ENCODE measurements at regions not wholly inside any gene's neighbourhood (a gene's known extent, or its start where the extent isn't known, plus 50 kb on each side); places are given as distances from the start of the nearest gene placed in this dataset.

- no peak for DNase-seq (ENCODE audit: low spot score)
These were observed 176.9 kb upstream of the CD180 start for GRCh38 chr5:67373518-67373917.

- DNase-seq (ENCODE audit: low spot score): no peak
These were observed 176.3 kb upstream of the CD180 start for GRCh38 chr5:67372887-67373286.

GRCh38 chr5:67371924-67372323 is 175.3 kb upstream of the CD180 start:
- no peak for DNase-seq (ENCODE audit: low spot score)

- no peak for DNase-seq (ENCODE audit: low spot score)
These were observed 170.2 kb upstream of the CD180 start for GRCh38 chr5:67366691-67367395.

- no peak for DNase-seq (ENCODE audit: low spot score)
These were observed 169.7 kb upstream of the CD180 start for GRCh38 chr5:67366276-67366675.

- DNase-seq (ENCODE audit: low spot score): no peak
These were observed 167.9 kb upstream of the CD180 start for GRCh38 chr5:67364381-67364970.

GRCh38 chr5:67363963-67364362 is 167.4 kb upstream of the CD180 start:
- DNase-seq (ENCODE audit: low spot score): no peak

GRCh38 chr5:67363180-67363709 is 166.6 kb upstream of the CD180 start:
- DNase-seq (ENCODE audit: low spot score): no peak

- no peak for DNase-seq (ENCODE audit: low spot score)
These were observed 165.5 kb upstream of the CD180 start for GRCh38 chr5:67361932-67362729.

- DNase-seq (ENCODE audit: low spot score): no peak
These were observed 163.4 kb upstream of the CD180 start for GRCh38 chr5:67360047-67360446.

GRCh38 chr5:67358186-67358585 is 161.6 kb upstream of the CD180 start:
- no peak for DNase-seq (ENCODE audit: low spot score)

- DNase-seq (ENCODE audit: low spot score): no peak
These were observed 158.6 kb upstream of the CD180 start for GRCh38 chr5:67355120-67355713.

- DNase-seq (ENCODE audit: low spot score): no peak
These were observed 157.2 kb upstream of the CD180 start for GRCh38 chr5:67353500-67354450.

- no peak for DNase-seq (ENCODE audit: low spot score)
These were observed 154.1 kb upstream of the CD180 start for GRCh38 chr5:67350618-67351201.

- no peak for DNase-seq (ENCODE audit: low spot score)
These were observed 153.6 kb upstream of the CD180 start for GRCh38 chr5:67350185-67350584.

GRCh38 chr5:67347821-67348220 is 151.2 kb upstream of the CD180 start:
- DNase-seq (ENCODE audit: low spot score): no peak

- DNase-seq (ENCODE audit: low spot score): no peak
These were observed 150.0 kb upstream of the CD180 start for GRCh38 chr5:67346611-67347010.

GRCh38 chr5:67344870-67345269 is 148.3 kb upstream of the CD180 start:
- no peak for DNase-seq (ENCODE audit: low spot score)

GRCh38 chr5:67343835-67344234 is 147.2 kb upstream of the CD180 start:
- DNase-seq (ENCODE audit: low spot score): no peak

GRCh38 chr5:67341478-67341877 is 144.9 kb upstream of the CD180 start:
- DNase-seq (ENCODE audit: low spot score): no peak
